Activated T-helper 1 cell treated with anti-CD3 and anti-CD28 coated beads, Interleukin-12 subunit alpha, Interleukin-12 subunit beta, Interleukin-2, Interleukin-4 antibody, amounts not matched to agents 30 ng/mL and 10 ng/mL and 1 ng/mL, durations not matched to agents 14 hours and 24 hours and 36 hours (primary cell): ENCODE measurements at regions not wholly inside any gene's neighbourhood (a gene's known extent, or its start where the extent isn't known, plus 50 kb on each side); places are given as distances from the start of the nearest gene placed in this dataset.
"Not testable (repeated sequence)": the region's sequence is repeated elsewhere in the genome, so short reads cannot be mapped to it uniquely, and the experiment has no call there.

Experiments
- DNase-seq: peaks from one replicate; pipeline ENCODE4 v3.0.0; 2021; ENCODE audit warnings: low spot score
- H3K27ac Mint-ChIP-seq: one replicate; pipeline ENCODE4 v1.8.0; 2021; ENCODE audit warnings: mild to moderate bottlenecking, mixed read lengths
- H3K27me3 Mint-ChIP-seq: one replicate; pipeline ENCODE4 v1.8.0; 2022; ENCODE audit warnings: mild to moderate bottlenecking, moderate library complexity, mixed read lengths; ENCODE audit not compliant: insufficient read depth
- H3K36me3 Mint-ChIP-seq: one replicate; pipeline ENCODE4 v1.8.0; 2021; ENCODE audit warnings: low read depth, mixed read lengths
- H3K4me1 Mint-ChIP-seq: one replicate; pipeline ENCODE4 v1.8.0; 2021; ENCODE audit warnings: low read depth, mixed read lengths
- H3K4me3 Mint-ChIP-seq: one replicate; pipeline ENCODE4 v1.8.0; 2021; ENCODE audit warnings: mild to moderate bottlenecking, moderate library complexity, mixed read lengths
- H3K9me3 Mint-ChIP-seq: one replicate; pipeline ENCODE4 v1.8.0; 2021; ENCODE audit warnings: mixed read lengths
- intact Hi-C: fragments of 100-400 bp; cut with micrococcal nuclease; formaldehyde crosslinking; loops from one replicate; pipeline ENCODE4 v1.15.1; 2024

DNA sequence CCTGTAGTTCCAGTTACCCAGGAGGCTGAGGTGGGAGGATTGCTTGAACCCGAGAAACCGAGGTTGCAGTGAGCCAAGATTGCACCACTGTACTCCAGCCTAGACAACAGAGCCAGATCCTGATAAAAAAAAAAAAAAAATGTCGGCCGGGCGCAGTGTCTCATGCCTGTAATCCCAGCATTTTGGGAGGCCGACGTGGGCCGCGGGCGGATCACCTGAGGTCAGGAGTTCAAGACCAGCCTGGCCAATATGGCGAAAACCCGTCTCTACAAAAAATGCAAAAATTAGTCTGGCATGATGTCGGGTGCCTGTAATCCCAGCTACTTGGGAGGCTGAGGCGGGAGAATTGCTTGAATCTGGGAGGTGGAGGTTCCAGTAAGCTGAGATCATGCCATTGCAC is 60.4 kb upstream of the RGPD5 start:
- H3K4me3 Mint-ChIP-seq, H3K9me3 Mint-ChIP-seq, H3K4me1 Mint-ChIP-seq, H3K36me3 Mint-ChIP-seq, intact Hi-C loops, DNase-seq, H3K27ac Mint-ChIP-seq: not testable (repeated sequence)
- H3K27me3 Mint-ChIP-seq, result peaks cover 13% of the 10 kb centered on the region

DNA sequence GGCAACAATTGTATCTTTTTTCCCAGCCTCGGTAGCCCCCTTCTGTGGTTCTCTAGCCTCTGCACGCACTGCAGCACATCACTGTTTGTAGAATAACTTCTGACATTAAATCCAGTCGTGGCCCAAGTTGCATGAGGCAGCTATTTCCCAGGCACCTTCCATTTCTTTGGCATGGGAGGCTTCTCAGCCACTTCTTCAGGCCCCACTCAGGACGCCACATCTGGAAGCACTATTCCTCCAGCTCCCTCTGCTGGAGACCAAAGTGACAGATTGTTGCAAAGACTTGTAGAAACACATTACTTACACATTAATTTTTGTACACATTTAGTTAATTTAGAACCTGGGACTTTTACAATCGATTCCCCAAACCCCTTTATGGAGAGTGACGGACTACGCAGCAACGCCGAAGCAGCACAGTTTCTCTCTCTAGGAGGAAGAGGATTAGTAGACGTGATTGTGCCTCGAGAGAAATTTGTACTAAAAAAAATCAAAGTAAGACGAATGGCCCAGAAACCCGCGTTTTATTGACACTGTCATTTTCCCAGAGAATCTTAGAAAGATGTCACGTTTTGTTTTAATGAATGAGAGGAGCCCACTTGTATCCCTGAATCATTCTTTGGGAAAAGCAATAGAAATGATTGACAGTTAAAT is 57.8 kb upstream of the RGPD5 start:
- intact Hi-C loops, result loop anchor here (1.0 kb wide), 1 partner anchor 190 kb away; no protein-coding TSS in a partner anchor
- Mint-ChIP-seq H3K27ac (no peak overlapping the region), H3K4me1 (no peaks in the 10 kb centered on the region), H3K27me3 (peaks cover 7% of the 10 kb centered on the region), H3K36me3 (no peaks in the 10 kb centered on the region), H3K4me3 (no peak overlapping the region), H3K9me3 (no peaks in the 10 kb centered on the region)
- no peak for DNase-seq
